ENCODE measurements at regions not wholly inside any gene's neighbourhood (a gene's known extent, or its start where the extent isn't known, plus 50 kb on each side); places are given as distances from the start of the nearest gene placed in this dataset.
A peak's percentile ranks its signal among the peaks of the same experiment; 100 is the strongest.

- TF ChIP-seq CTCF (IDR thresholded peaks at IDR 0.05; ENCODE audit: low read depth, low read length) = no peak
- DNase-seq (ENCODE audit: extremely low read depth, low read depth) = no peak
These were observed 238.8 kb upstream of the HDAC4 start for GRCh38 chr2:239639421-239640185.

- DNase-seq (ENCODE audit: extremely low read depth, low read depth) = no peak
- TF ChIP-seq CTCF (IDR thresholded peaks at IDR 0.05; ENCODE audit: low read depth, low read length) = no peak
These were observed 237.6 kb upstream of the HDAC4 start for GRCh38 chr2:239638376-239638775.

GRCh38 chr2:239636808-239637207 is 236.0 kb upstream of the HDAC4 start:
- TF ChIP-seq CTCF (IDR thresholded peaks at IDR 0.05; ENCODE audit: low read depth, low read length) = no peak
- no peak for DNase-seq (ENCODE audit: extremely low read depth, low read depth)

- no peak for DNase-seq (ENCODE audit: extremely low read depth, low read depth)
- no peak for TF ChIP-seq CTCF (IDR thresholded peaks at IDR 0.05; ENCODE audit: low read depth, low read length)
These were observed 233.9 kb upstream of the HDAC4 start for GRCh38 chr2:239634769-239635168.

GRCh38 chr2:239630618-239631286 is 229.9 kb upstream of the HDAC4 start:
- TF ChIP-seq CTCF (IDR thresholded peaks at IDR 0.05; ENCODE audit: low read depth, low read length) = no peak
- DNase-seq (ENCODE audit: extremely low read depth, low read depth) = peak; percentile 24

GRCh38 chr2:239629926-239630617 is 229.3 kb upstream of the HDAC4 start:
- DNase-seq (ENCODE audit: extremely low read depth, low read depth) = no peak
- no peak for TF ChIP-seq CTCF (IDR thresholded peaks at IDR 0.05; ENCODE audit: low read depth, low read length)
